ENCODE measurements at regions not wholly inside any gene's neighbourhood (a gene's known extent, or its start where the extent isn't known, plus 50 kb on each side); places are given as distances from the start of the nearest gene placed in this dataset.

DNA sequence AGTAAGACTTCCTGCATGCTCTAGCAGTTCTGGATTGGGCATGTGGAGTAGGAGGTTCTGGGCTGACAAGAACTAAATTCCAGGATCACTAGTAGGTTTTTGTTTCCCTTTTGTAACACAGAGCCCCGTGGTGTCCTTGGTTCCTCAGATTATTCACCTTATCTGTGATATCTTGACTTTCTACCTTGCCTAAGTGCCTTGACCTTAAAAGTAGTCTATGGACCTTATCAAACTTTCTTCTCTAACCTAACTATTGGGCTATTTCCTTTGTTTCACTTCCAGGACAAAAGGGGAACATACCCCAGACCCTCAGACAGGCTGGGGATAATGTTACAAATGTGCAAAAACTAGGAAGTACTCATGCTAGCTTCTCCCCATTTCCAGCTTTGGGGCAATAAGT is 595.3 kb downstream of the PSAT1 start:
- no peak overlapping the region for H2BK15ac ChIP-seq (ENCODE audit: low read length)
- no peak overlapping the region for H2AK5ac ChIP-seq (ENCODE audit: low read depth, low read length)
- H3K4me1 ChIP-seq (replicated peaks in 1 of 4; ENCODE audit: control insufficient read depth in 3 of 4, insufficient read depth in 4 of 4, low read length in 3 of 4), result 0 out of 7 replicates have a peak, but pooled peaks cover 0 to 3% (median 0%) of the 10 kb centered on the region in 4 experiments
- H2BK12ac ChIP-seq (ENCODE audit: low read depth, low read length), result no peak overlapping the region
- peaks cover 3 to 4% of the 10 kb centered on the region in 2 experiments; a peak in 2 of 4 replicates for H3K9me3 ChIP-seq (ENCODE audit: insufficient read depth in 2 of 2, low read depth in 1 of 2, low read length in 1 of 2)
- H3K56ac ChIP-seq (replicated peaks; ENCODE audit: insufficient read length, low read depth, low read length), result no peak overlapping the region
- H4K20me1 ChIP-seq (replicated peaks in 1 of 2; ENCODE audit: control insufficient read depth in 1 of 2, insufficient read depth in 2 of 2, low read length in 2 of 2), result no peaks in the 10 kb centered on the region
- H2BK120ac ChIP-seq (replicated peaks; ENCODE audit: low read depth, low read length), result no peak overlapping the region
- FAIRE-seq (no peak), DNase-seq (ENCODE audit: low read depth in 1 of 2, low spot score in 2 of 2) (no peak)
- H2BK20ac ChIP-seq (ENCODE audit: low read length), result no peak overlapping the region
- no peak overlapping the region for H4K5ac ChIP-seq (ENCODE audit: insufficient read length, low read depth, low read length)
- no peaks in the 10 kb centered on the region for H3K23me2 ChIP-seq (ENCODE audit: low read depth, low read length)
- no peak overlapping the region for H3K9ac ChIP-seq (replicated peaks in 1 of 4; ENCODE audit: extremely low read depth in 1 of 4, low read depth in 3 of 4, low read length in 3 of 4)
- POLR2A ChIA-PET (ENCODE audit: partially characterized antibody), result no interaction called here
- no peaks in the 10 kb centered on the region for H3K27me3 ChIP-seq (replicated peaks in 1 of 4; ENCODE audit: control insufficient read depth in 3 of 4, extremely low read depth in 1 of 4, insufficient read depth in 3 of 4, low read length in 3 of 4)
- TF ChIP-seq, protein P1, sequence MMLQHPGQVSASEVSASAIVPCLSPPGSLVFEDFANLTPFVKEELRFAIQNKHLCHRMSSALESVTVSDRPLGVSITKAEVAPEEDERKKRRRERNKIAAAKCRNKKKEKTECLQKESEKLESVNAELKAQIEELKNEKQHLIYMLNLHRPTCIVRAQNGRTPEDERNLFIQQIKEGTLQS (IDR thresholded peaks at IDR 0.05; ENCODE audit: insufficient read depth, low read depth, low read length), result no peak
- TF ChIP-seq TEAD4 (IDR thresholded peaks at IDR 0.05; ENCODE audit: low read depth, low read length), result no peak
- H3K4me2 ChIP-seq (ENCODE audit: insufficient read depth in 1 of 2, low read depth in 2 of 2, low read length in 2 of 2), result no peak overlapping the region
- no peak overlapping the region for H3K27ac ChIP-seq (ENCODE audit: low read depth, low read length)
- H3K14ac ChIP-seq (ENCODE audit: insufficient read length), result no peak overlapping the region
- no peak overlapping the region for H4K8ac ChIP-seq (ENCODE audit: extremely low read depth, insufficient read depth, low read length)
- no peaks in the 10 kb centered on the region for H3K79me1 ChIP-seq (ENCODE audit: low read depth, low read length)
- no peak overlapping the region for H3K18ac ChIP-seq (ENCODE audit: extremely low read depth, low read length)
- no peaks in the 10 kb centered on the region for H3K79me2 ChIP-seq (ENCODE audit: control insufficient read depth in 1 of 2, insufficient read depth in 2 of 2, low read length in 2 of 2)
- no peak overlapping the region for H2BK5ac ChIP-seq (ENCODE audit: low read depth, low read length)
- H3K4ac ChIP-seq (replicated peaks; ENCODE audit: insufficient read length, low read depth, low read length), result no peak overlapping the region
- no peak overlapping the region for H4K91ac ChIP-seq (replicated peaks; ENCODE audit: insufficient read length, low read length)
- no peak overlapping the region for H2AFZ ChIP-seq (ENCODE audit: low read length)
- no peak overlapping the region for H3K4me3 ChIP-seq (ENCODE audit: extremely low read depth in 1 of 4, insufficient read depth in 2 of 4, low read depth in 3 of 4, low read length in 4 of 4)
- CTCF ChIA-PET (ENCODE audit: partially characterized antibody), result no interaction called here
- H3K36me3 ChIP-seq (ENCODE audit: control insufficient read depth in 2 of 4, insufficient read depth in 4 of 4, low read length in 3 of 4), result no peaks in the 10 kb centered on the region
- 87% methylated on average over 1 of the region's 1 CpG; no CpG with 5 or more reads in 1 of the 2 experiments for WGBS, 2 experiments (ENCODE audit: extremely low coverage in 1 of 2, insufficient coverage in 1 of 2, insufficient read length in 1 of 2, insufficient replicate concordance in 2 of 2, low coverage in 1 of 2, low lambda C conversion rate in 2 of 2, missing lambda C conversion rate in 1 of 2)
- H3K23ac ChIP-seq (ENCODE audit: insufficient read length), result no peak overlapping the region
